Nephron (organoid): ENCODE measurements at regions not wholly inside any gene's neighbourhood (a gene's known extent, or its start where the extent isn't known, plus 50 kb on each side); places are given as distances from the start of the nearest gene placed in this dataset.

ENCODE experiments used
- H3K27ac Mint-ChIP-seq, 3 experiments: 2 replicates each; pipeline ENCODE4 v1.8.0; 2020; ENCODE audit warnings: mixed read lengths in 3 of 3, mild to moderate bottlenecking in 2 of 3, moderate library complexity in 1 of 3
- H3K27me3 Mint-ChIP-seq: 2 replicates; pipeline ENCODE4 v1.8.0; 2021; ENCODE audit warnings: low read depth, mild to moderate bottlenecking, moderate library complexity, mixed read lengths
- H3K36me3 Mint-ChIP-seq: 2 replicates; pipeline ENCODE4 v1.8.0; 2020; ENCODE audit warnings: low read depth, mixed read lengths
- H3K4me1 Mint-ChIP-seq: 2 replicates; pipeline ENCODE4 v1.8.0; 2020; ENCODE audit warnings: mixed read lengths
- H3K4me3 Mint-ChIP-seq, 3 experiments: 2 replicates each; pipeline ENCODE4 v1.8.0; 2020; ENCODE audit warnings: mild to moderate bottlenecking in 3 of 3, mixed read lengths in 3 of 3, moderate library complexity in 2 of 3
- H3K9me3 Mint-ChIP-seq: 2 replicates; pipeline ENCODE4 v1.8.0; 2020; ENCODE audit warnings: mixed read lengths
- CTCF ChIP-seq, 3 experiments: fragments of 200-600 bp; sonication (generic); IDR thresholded peaks; one replicate each; pipeline ENCODE4 v1.5.0; 2021; ENCODE audit warnings: antibody characterized with exemption in 3 of 3; ENCODE audit not compliant: unreplicated experiment in 3 of 3

- H3K27me3 Mint-ChIP-seq = peaks cover 38% of the 10 kb centered on the region
- no peaks in the 10 kb centered on the region for H3K9me3 Mint-ChIP-seq
- no peak for TF ChIP-seq CTCF (IDR thresholded peaks at IDR 0.05; ENCODE audit: unreplicated experiment in 3 of 3)
- peak overlapping the region in 2 of 3 experiments; percentile 2 to 8 for H3K27ac Mint-ChIP-seq
- no peaks in the 10 kb centered on the region for H3K36me3 Mint-ChIP-seq
- peak overlapping the region in 1 of 3 experiments; percentile 1 for H3K4me3 Mint-ChIP-seq
- H3K4me1 Mint-ChIP-seq = peaks cover 78% of the 10 kb centered on the region
Measured at GRCh38 chr11:11071486-11071885, 213.6 kb upstream of the ZBED5 start.

DNA sequence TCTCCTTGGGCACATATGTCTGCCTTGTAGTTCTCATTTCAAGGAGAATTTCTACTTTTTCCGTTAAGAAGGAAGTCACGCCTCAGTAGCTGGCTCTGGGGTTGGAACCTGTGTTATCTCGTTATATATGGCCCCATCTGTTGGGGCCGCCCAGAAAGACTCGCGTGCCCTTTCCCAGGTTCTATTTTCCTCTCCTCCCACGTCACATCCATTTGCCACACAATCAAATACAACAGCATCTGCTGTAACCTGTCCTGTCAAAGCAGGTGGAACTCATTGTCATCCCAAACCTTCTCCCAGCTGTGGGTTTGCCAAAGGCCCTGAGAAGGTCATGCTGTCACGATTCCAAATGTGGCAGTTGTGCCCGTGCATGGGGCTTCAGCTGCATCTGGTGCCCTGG, 213.1 kb upstream of the ZBED5 start:
- Mint-ChIP-seq H3K36me3 (no peaks in the 10 kb centered on the region), H3K27me3 (peaks cover 39% of the 10 kb centered on the region), H3K27ac (peak overlapping the region in 1 of 3 experiments; percentile 25), H3K4me1 (peaks cover 74% of the 10 kb centered on the region), H3K4me3 (no peak overlapping the region), H3K9me3 (no peaks in the 10 kb centered on the region)
- TF ChIP-seq CTCF (IDR thresholded peaks at IDR 0.05; ENCODE audit: unreplicated experiment in 3 of 3) = no peak

- H3K9me3 Mint-ChIP-seq = no peaks in the 10 kb centered on the region
- peaks cover 37% of the 10 kb centered on the region for H3K27me3 Mint-ChIP-seq
- H3K4me1 Mint-ChIP-seq = peaks cover 65% of the 10 kb centered on the region
- H3K27ac Mint-ChIP-seq = peak overlapping the region; percentile 75 to 89 (median 83)
- no peak for TF ChIP-seq CTCF (IDR thresholded peaks at IDR 0.05; ENCODE audit: unreplicated experiment in 3 of 3)
- H3K36me3 Mint-ChIP-seq = no peaks in the 10 kb centered on the region
- peak overlapping the region in 1 of 3 experiments; percentile 10 for H3K4me3 Mint-ChIP-seq
Measured at GRCh38 chr11:11069841-11070835, 212.3 kb upstream of the ZBED5 start.

- no peaks in the 10 kb centered on the region for H3K36me3 Mint-ChIP-seq
- peaks cover 46% of the 10 kb centered on the region for H3K4me1 Mint-ChIP-seq
- no peak overlapping the region for H3K4me3 Mint-ChIP-seq
Measured at GRCh38 chr11:11068113-11068512, 210.3 kb upstream of the ZBED5 start.

GRCh38 chr11:11065396-11065795, 207.5 kb upstream of the ZBED5 start:
- H3K36me3 Mint-ChIP-seq = no peaks in the 10 kb centered on the region
- H3K4me3 Mint-ChIP-seq = no peak overlapping the region
- no peak for TF ChIP-seq CTCF (IDR thresholded peaks at IDR 0.05; ENCODE audit: unreplicated experiment in 3 of 3)
- H3K4me1 Mint-ChIP-seq = peaks cover 20% of the 10 kb centered on the region
- H3K9me3 Mint-ChIP-seq = peaks cover 11% of the 10 kb centered on the region
- peaks cover 32% of the 10 kb centered on the region for H3K27me3 Mint-ChIP-seq
- H3K27ac Mint-ChIP-seq = no peak overlapping the region

More at GRCh38 chr11:11068113-11068512, 210.3 kb upstream of the ZBED5 start:
- Mint-ChIP-seq H3K27ac (no peak overlapping the region), H3K9me3 (peaks cover 6% of the 10 kb centered on the region), H3K27me3 (peaks cover 35% of the 10 kb centered on the region)
- TF ChIP-seq CTCF (IDR thresholded peaks at IDR 0.05; ENCODE audit: unreplicated experiment in 3 of 3) = no peak
